CD8-positive, alpha-beta memory T cell (primary cell): ENCODE measurements at regions not wholly inside any gene's neighbourhood (a gene's known extent, or its start where the extent isn't known, plus 50 kb on each side); places are given as distances from the start of the nearest gene placed in this dataset.
A peak's percentile ranks its signal among the peaks of the same experiment; 100 is the strongest.

ENCODE experiments used
- CTCF ChIA-PET: fragments of 350-600 bp; sonication (Branson Sonifier 250); formaldehyde crosslinking; loops from one replicate; lab custom pipeline; 2021; ENCODE audit warnings: antibody characterized with exemption; lab: Charles Lee
- POLR2A ChIA-PET: fragments of 350-600 bp; sonication (Branson Sonifier 250); formaldehyde crosslinking; loops from one replicate; lab custom pipeline; 2021; ENCODE audit warnings: antibody characterized with exemption; lab: Charles Lee
- DNase-seq, 5 donors: peaks; one replicate each; pipeline versions ENCODE4 v3.0.0 to v3.0.0-alpha.2; 2020 to 2022; ENCODE audit warnings: mixed read lengths in 1 of 5
- H3K27ac ChIP-seq: one replicate; pipeline ENCODE4 v1.7.0; 2013; ENCODE audit warnings: low read depth, mild to moderate bottlenecking, low read length, moderate library complexity
- H3K27me3 ChIP-seq: 2 replicates; pipeline ENCODE4 v1.7.0; 2013; ENCODE audit warnings: low read length, mild to moderate bottlenecking; ENCODE audit not compliant: insufficient read depth, poor library complexity, severe bottlenecking
- H3K36me3 ChIP-seq: 2 replicates; pipeline ENCODE4 v1.7.0; 2013; ENCODE audit warnings: mild to moderate bottlenecking, low read length, moderate library complexity; ENCODE audit not compliant: insufficient read depth
- H3K4me1 ChIP-seq: 2 replicates; pipeline ENCODE4 v1.7.0; 2013; ENCODE audit warnings: mild to moderate bottlenecking, low read length, moderate library complexity; ENCODE audit not compliant: insufficient read depth
- H3K4me3 ChIP-seq: 2 replicates; pipeline ENCODE4 v1.7.0; 2013; ENCODE audit warnings: mild to moderate bottlenecking, low read length
- H3K9me3 ChIP-seq: 2 replicates; pipeline ENCODE4 v1.7.0; 2013; ENCODE audit warnings: mild to moderate bottlenecking, low read length
- H3K27ac Mint-ChIP-seq, 8 donors: one replicate each; pipeline ENCODE4 v1.8.0; 2020 to 2021; ENCODE audit warnings: mixed read lengths in 8 of 8, mild to moderate bottlenecking in 6 of 8, inconsistent platforms in 3 of 8, moderate library complexity in 3 of 8
- H3K27me3 Mint-ChIP-seq, 2 donors: one replicate each; pipeline ENCODE4 v1.8.0; 2020 to 2021; ENCODE audit warnings: mixed read lengths in 2 of 2, mild to moderate bottlenecking in 1 of 2, moderate library complexity in 1 of 2
- H3K36me3 Mint-ChIP-seq, 3 donors: one replicate each; pipeline ENCODE4 v1.8.0; 2020 to 2021; ENCODE audit warnings: mixed read lengths in 3 of 3, inconsistent platforms in 1 of 3, mild to moderate bottlenecking in 1 of 3
- H3K4me1 Mint-ChIP-seq, 3 donors: one replicate each; pipeline ENCODE4 v1.8.0; 2020 to 2021; ENCODE audit warnings: mixed read lengths in 3 of 3, inconsistent platforms in 1 of 3, mild to moderate bottlenecking in 1 of 3
- H3K4me3 Mint-ChIP-seq, 7 donors: one replicate each; pipeline ENCODE4 v1.8.0; 2020 to 2021; ENCODE audit warnings: mixed read lengths in 7 of 7, mild to moderate bottlenecking in 6 of 7, moderate library complexity in 4 of 7, inconsistent platforms in 2 of 7
- H3K9me3 Mint-ChIP-seq, 5 donors: one replicate each; pipeline ENCODE4 v1.8.0; 2020 to 2022; ENCODE audit warnings: mixed read lengths in 5 of 5, mild to moderate bottlenecking in 3 of 5, moderate library complexity in 2 of 5, inconsistent platforms in 1 of 5

GRCh38 chr3:168417016-168417415, 321.3 kb upstream of the GOLIM4 start:
- CTCF ChIA-PET: no interaction called here
- no peaks in the 10 kb centered on the region for H3K36me3 Mint-ChIP-seq
- Histone ChIP-seq H3K27me3 (no peaks in the 10 kb centered on the region), H3K36me3 (no peaks in the 10 kb centered on the region), H3K9me3 (no peaks in the 10 kb centered on the region), H3K4me3 (no peak overlapping the region), H3K4me1 (no peaks in the 10 kb centered on the region), H3K27ac (no peak overlapping the region)
- no peaks in the 10 kb centered on the region for H3K4me1 Mint-ChIP-seq
- H3K4me3 Mint-ChIP-seq: no peak overlapping the region
- H3K9me3 Mint-ChIP-seq: peaks cover 0 to 12% (median 3%) of the 10 kb centered on the region in 5 donors
- no peak for DNase-seq
- peaks cover 0 to 2% of the 10 kb centered on the region in 2 donors for H3K27me3 Mint-ChIP-seq
- POLR2A ChIA-PET: no interaction called here
- no peak overlapping the region for H3K27ac Mint-ChIP-seq

- H3K27me3 Mint-ChIP-seq: peaks cover 0 to 2% of the 10 kb centered on the region in 2 donors
Observed at GRCh38 chr3:168416446-168416845, 320.7 kb upstream of the GOLIM4 start.

GRCh38 chr3:168414149-168414548, 318.4 kb upstream of the GOLIM4 start:
- ChIA-PET POLR2A (no interaction called here), CTCF (interaction anchor here (0.7 kb wide), 1 partner anchor 72 kb away, joined by 3 read pairs; no protein-coding TSS in a partner anchor)
- Mint-ChIP-seq H3K4me3 (no peak overlapping the region), H3K36me3 (no peaks in the 10 kb centered on the region), H3K27me3 (no peaks in the 10 kb centered on the region), H3K4me1 (no peaks in the 10 kb centered on the region), H3K9me3 (peaks cover 0 to 13% (median 4%) of the 10 kb centered on the region in 5 donors), H3K27ac (no peak overlapping the region)
- no peak overlapping the region for H3K27ac ChIP-seq
- no peak overlapping the region for H3K4me3 ChIP-seq
- H3K27me3 ChIP-seq: no peaks in the 10 kb centered on the region
- no peaks in the 10 kb centered on the region for H3K9me3 ChIP-seq
- no peaks in the 10 kb centered on the region for H3K36me3 ChIP-seq
- DNase-seq: no peak
- no peaks in the 10 kb centered on the region for H3K4me1 ChIP-seq

More at GRCh38 chr3:168416446-168416845, 320.7 kb upstream of the GOLIM4 start:
- no peaks in the 10 kb centered on the region for H3K4me1 ChIP-seq
- H3K27me3 ChIP-seq: no peaks in the 10 kb centered on the region
- Mint-ChIP-seq H3K27ac (no peak overlapping the region), H3K4me3 (no peak overlapping the region), H3K36me3 (no peaks in the 10 kb centered on the region), H3K9me3 (peaks cover 0 to 12% (median 3%) of the 10 kb centered on the region in 5 donors), H3K4me1 (no peaks in the 10 kb centered on the region)
- DNase-seq: no peak
- no peaks in the 10 kb centered on the region for H3K9me3 ChIP-seq
- ChIA-PET POLR2A (no interaction called here), CTCF (no interaction called here)
- H3K27ac ChIP-seq: no peak overlapping the region
- no peak overlapping the region for H3K4me3 ChIP-seq
- H3K36me3 ChIP-seq: no peaks in the 10 kb centered on the region

- Mint-ChIP-seq H3K4me3 (peak overlapping the region in 1 of 7 donors; percentile 48), H3K4me1 (no peaks in the 10 kb centered on the region), H3K27ac (no peak overlapping the region), H3K9me3 (peaks cover 0 to 15% (median 4%) of the 10 kb centered on the region in 5 donors), H3K27me3 (no peaks in the 10 kb centered on the region), H3K36me3 (no peaks in the 10 kb centered on the region)
- Histone ChIP-seq H3K36me3 (no peaks in the 10 kb centered on the region), H3K27me3 (no peaks in the 10 kb centered on the region), H3K27ac (no peak overlapping the region), H3K4me3 (no peak overlapping the region), H3K9me3 (no peaks in the 10 kb centered on the region), H3K4me1 (no peaks in the 10 kb centered on the region)
- CTCF ChIA-PET: no interaction called here
- DNase-seq: no peak
- POLR2A ChIA-PET: no interaction called here
Observed at GRCh38 chr3:168407381-168407780, 311.7 kb upstream of the GOLIM4 start.

- Mint-ChIP-seq H3K27ac (no peak overlapping the region), H3K4me1 (no peaks in the 10 kb centered on the region), H3K4me3 (no peak overlapping the region), H3K9me3 (peaks cover 0 to 19% (median 4%) of the 10 kb centered on the region in 5 donors), H3K36me3 (no peaks in the 10 kb centered on the region), H3K27me3 (no peaks in the 10 kb centered on the region)
- CTCF ChIA-PET: no interaction called here
- Histone ChIP-seq H3K9me3 (no peaks in the 10 kb centered on the region), H3K4me1 (no peaks in the 10 kb centered on the region), H3K4me3 (no peak overlapping the region), H3K36me3 (no peaks in the 10 kb centered on the region), H3K27ac (no peak overlapping the region), H3K27me3 (no peaks in the 10 kb centered on the region)
- no peak for DNase-seq
- POLR2A ChIA-PET: no interaction called here
Observed at GRCh38 chr3:168405288-168405687, 309.6 kb upstream of the GOLIM4 start.

- Mint-ChIP-seq H3K4me3 (no peak overlapping the region), H3K9me3 (peaks cover 0 to 18% (median 2%) of the 10 kb centered on the region in 5 donors), H3K27me3 (no peaks in the 10 kb centered on the region), H3K36me3 (no peaks in the 10 kb centered on the region), H3K4me1 (no peaks in the 10 kb centered on the region), H3K27ac (no peak overlapping the region)
- no peak overlapping the region for H3K27ac ChIP-seq
- H3K4me3 ChIP-seq: no peak overlapping the region
- no peaks in the 10 kb centered on the region for H3K36me3 ChIP-seq
- no peaks in the 10 kb centered on the region for H3K4me1 ChIP-seq
- H3K27me3 ChIP-seq: no peaks in the 10 kb centered on the region
- no peak for DNase-seq
- ChIA-PET POLR2A (no interaction called here), CTCF (no interaction called here)
- H3K9me3 ChIP-seq: no peaks in the 10 kb centered on the region
Observed at GRCh38 chr3:168398371-168399025, 302.8 kb upstream of the GOLIM4 start.

GRCh38 chr3:168396861-168397260, 301.1 kb upstream of the GOLIM4 start:
- Histone ChIP-seq H3K9me3 (no peaks in the 10 kb centered on the region), H3K27ac (no peak overlapping the region), H3K36me3 (no peaks in the 10 kb centered on the region), H3K27me3 (no peaks in the 10 kb centered on the region), H3K4me3 (no peak overlapping the region), H3K4me1 (no peaks in the 10 kb centered on the region)
- no peaks in the 10 kb centered on the region for H3K4me1 Mint-ChIP-seq
- H3K9me3 Mint-ChIP-seq: peaks cover 0 to 13% (median 2%) of the 10 kb centered on the region in 5 donors
- DNase-seq: no peak
- no peak overlapping the region for H3K27ac Mint-ChIP-seq
- no peaks in the 10 kb centered on the region for H3K36me3 Mint-ChIP-seq
- no peaks in the 10 kb centered on the region for H3K27me3 Mint-ChIP-seq
- CTCF ChIA-PET: no interaction called here
- no peak overlapping the region for H3K4me3 Mint-ChIP-seq
- POLR2A ChIA-PET: no interaction called here

GRCh38 chr3:168395551-168395950, 299.8 kb upstream of the GOLIM4 start:
- CTCF ChIA-PET: no interaction called here
- Mint-ChIP-seq H3K4me3 (no peak overlapping the region), H3K9me3 (peaks cover 0 to 12% (median 4%) of the 10 kb centered on the region in 5 donors), H3K27ac (no peak overlapping the region), H3K27me3 (no peaks in the 10 kb centered on the region), H3K36me3 (no peaks in the 10 kb centered on the region), H3K4me1 (no peaks in the 10 kb centered on the region)
- no peak for DNase-seq
- Histone ChIP-seq H3K4me3 (no peak overlapping the region), H3K9me3 (no peaks in the 10 kb centered on the region), H3K4me1 (no peaks in the 10 kb centered on the region), H3K27ac (no peak overlapping the region), H3K27me3 (no peaks in the 10 kb centered on the region), H3K36me3 (no peaks in the 10 kb centered on the region)
- POLR2A ChIA-PET: no interaction called here
